Activated naive CD8-positive, alpha-beta T cell treated with anti-CD3 and anti-CD28 coated beads, Interleukin-2, amount 10 ng/mL, durations not matched to agents 7 days and 5 days (primary cell): ENCODE measurements at regions not wholly inside any gene's neighbourhood (a gene's known extent, or its start where the extent isn't known, plus 50 kb on each side); places are given as distances from the start of the nearest gene placed in this dataset.

ENCODE experiments used
- ATAC-seq: fragments of 150-1000 bp; cut with Tn5 transposase; one replicate; pipeline ENCODE4 v1.10.0; 2021; ENCODE audit warnings: low read depth, moderate library complexity
- POLR2A ChIA-PET: fragments of 350-600 bp; sonication (Branson Sonifier 250); formaldehyde crosslinking; loops from one replicate; lab custom pipeline; 2021; ENCODE audit warnings: antibody characterized with exemption; lab: Charles Lee
- DNase-seq: peaks from one replicate; pipeline ENCODE4 v3.0.0; 2021
- H3K27ac Mint-ChIP-seq: one replicate; pipeline ENCODE4 v1.8.0; 2022; ENCODE audit warnings: mild to moderate bottlenecking, mixed read lengths
- H3K27me3 Mint-ChIP-seq: one replicate; pipeline ENCODE4 v1.8.0; 2022; ENCODE audit warnings: mild to moderate bottlenecking, moderate library complexity, mixed read lengths
- H3K36me3 Mint-ChIP-seq: one replicate; pipeline ENCODE4 v1.8.0; 2021; ENCODE audit warnings: mild to moderate bottlenecking, mixed read lengths
- H3K4me1 Mint-ChIP-seq: one replicate; pipeline ENCODE4 v1.8.0; 2021; ENCODE audit warnings: mixed read lengths
- H3K4me3 Mint-ChIP-seq: one replicate; pipeline ENCODE4 v1.8.0; 2022; ENCODE audit warnings: mild to moderate bottlenecking, moderate library complexity, mixed read lengths
- H3K9me3 Mint-ChIP-seq: one replicate; pipeline ENCODE4 v1.8.0; 2021; ENCODE audit warnings: mixed read lengths

GRCh38 chr2:58540681-58541080, 299.6 kb upstream of the FANCL start:
- H3K4me1 Mint-ChIP-seq = no peaks in the 10 kb centered on the region
- POLR2A ChIA-PET = no interaction called here
- H3K9me3 Mint-ChIP-seq = no peaks in the 10 kb centered on the region
- no peak overlapping the region for H3K4me3 Mint-ChIP-seq
- peaks cover 3% of the 10 kb centered on the region for H3K27me3 Mint-ChIP-seq
- no peak overlapping the region for H3K27ac Mint-ChIP-seq
- DNase-seq = no peak
- no peak for ATAC-seq
- no peaks in the 10 kb centered on the region for H3K36me3 Mint-ChIP-seq

GRCh38 chr2:58539973-58540372, 298.8 kb upstream of the FANCL start:
- Mint-ChIP-seq H3K9me3 (no peaks in the 10 kb centered on the region), H3K27ac (no peak overlapping the region), H3K36me3 (no peaks in the 10 kb centered on the region), H3K27me3 (peaks cover 3% of the 10 kb centered on the region), H3K4me3 (no peak overlapping the region), H3K4me1 (no peaks in the 10 kb centered on the region)
- POLR2A ChIA-PET = no interaction called here
- DNase-seq (no peak), ATAC-seq (no peak)

- H3K4me3 Mint-ChIP-seq = no peak overlapping the region
- H3K27ac Mint-ChIP-seq = no peak overlapping the region
- POLR2A ChIA-PET = no interaction called here
- H3K36me3 Mint-ChIP-seq = no peaks in the 10 kb centered on the region
- ATAC-seq (no peak), DNase-seq (no peak)
- no peaks in the 10 kb centered on the region for H3K4me1 Mint-ChIP-seq
- no peaks in the 10 kb centered on the region for H3K9me3 Mint-ChIP-seq
- peaks cover 7% of the 10 kb centered on the region for H3K27me3 Mint-ChIP-seq
These were observed 294.9 kb upstream of the FANCL start for GRCh38 chr2:58535990-58536389.

- Mint-ChIP-seq H3K27me3 (peaks cover 3% of the 10 kb centered on the region), H3K9me3 (no peaks in the 10 kb centered on the region), H3K4me1 (no peaks in the 10 kb centered on the region), H3K27ac (no peak overlapping the region), H3K4me3 (no peak overlapping the region), H3K36me3 (no peaks in the 10 kb centered on the region)
- DNase-seq (no peak), ATAC-seq (no peak)
- POLR2A ChIA-PET = no interaction called here
These were observed 294.1 kb upstream of the FANCL start for GRCh38 chr2:58535182-58535581.

- peaks cover 3% of the 10 kb centered on the region for H3K27me3 Mint-ChIP-seq
- no peak overlapping the region for H3K4me3 Mint-ChIP-seq
- ATAC-seq (no peak), DNase-seq (no peak)
- no peak overlapping the region for H3K27ac Mint-ChIP-seq
- POLR2A ChIA-PET = no interaction called here
- no peaks in the 10 kb centered on the region for H3K36me3 Mint-ChIP-seq
- no peaks in the 10 kb centered on the region for H3K4me1 Mint-ChIP-seq
- H3K9me3 Mint-ChIP-seq = no peaks in the 10 kb centered on the region
These were observed 292.3 kb upstream of the FANCL start for GRCh38 chr2:58533376-58533775.

GRCh38 chr2:58532641-58533040, 291.5 kb upstream of the FANCL start:
- DNase-seq (no peak), ATAC-seq (no peak)
- no peak overlapping the region for H3K27ac Mint-ChIP-seq
- no peaks in the 10 kb centered on the region for H3K4me1 Mint-ChIP-seq
- no peak overlapping the region for H3K4me3 Mint-ChIP-seq
- POLR2A ChIA-PET = no interaction called here
- H3K27me3 Mint-ChIP-seq = peaks cover 3% of the 10 kb centered on the region
- H3K9me3 Mint-ChIP-seq = no peaks in the 10 kb centered on the region
- H3K36me3 Mint-ChIP-seq = no peaks in the 10 kb centered on the region

- no peaks in the 10 kb centered on the region for H3K9me3 Mint-ChIP-seq
- H3K36me3 Mint-ChIP-seq = no peaks in the 10 kb centered on the region
- no peak overlapping the region for H3K4me3 Mint-ChIP-seq
- DNase-seq (no peak), ATAC-seq (no peak)
- H3K27ac Mint-ChIP-seq = no peak overlapping the region
- POLR2A ChIA-PET = no interaction called here
- no peaks in the 10 kb centered on the region for H3K4me1 Mint-ChIP-seq
- H3K27me3 Mint-ChIP-seq = peaks cover 2% of the 10 kb centered on the region
These were observed 286.5 kb upstream of the FANCL start for GRCh38 chr2:58527647-58528046.

- no peak overlapping the region for H3K27ac Mint-ChIP-seq
These were observed 280.9 kb upstream of the FANCL start for GRCh38 chr2:58521803-58522554.

GRCh38 chr2:58520903-58521302, 279.8 kb upstream of the FANCL start:
- no peak for ATAC-seq
- Mint-ChIP-seq H3K4me3 (no peak overlapping the region), H3K27me3 (peaks cover 13% of the 10 kb centered on the region), H3K4me1 (no peaks in the 10 kb centered on the region), H3K27ac (no peak overlapping the region), H3K9me3 (no peaks in the 10 kb centered on the region), H3K36me3 (no peaks in the 10 kb centered on the region)
- POLR2A ChIA-PET = no interaction called here
- DNase-seq = no peak

More at GRCh38 chr2:58521803-58522554, 280.9 kb upstream of the FANCL start:
- no peaks in the 10 kb centered on the region for H3K9me3 Mint-ChIP-seq
- H3K36me3 Mint-ChIP-seq = no peaks in the 10 kb centered on the region
- ATAC-seq (no peak), DNase-seq (no peak)
- H3K27me3 Mint-ChIP-seq = peaks cover 16% of the 10 kb centered on the region
- no peaks in the 10 kb centered on the region for H3K4me1 Mint-ChIP-seq
- no peak overlapping the region for H3K4me3 Mint-ChIP-seq
- POLR2A ChIA-PET = no interaction called here

- Mint-ChIP-seq H3K27me3 (peaks cover 13% of the 10 kb centered on the region), H3K27ac (no peak overlapping the region), H3K4me1 (no peaks in the 10 kb centered on the region), H3K36me3 (no peaks in the 10 kb centered on the region), H3K9me3 (no peaks in the 10 kb centered on the region), H3K4me3 (no peak overlapping the region)
- POLR2A ChIA-PET = no interaction called here
- no peak for DNase-seq
- ATAC-seq = no peak
These were observed 276.8 kb upstream of the FANCL start for GRCh38 chr2:58517881-58518280.

- ATAC-seq (no peak), DNase-seq (no peak)
- no peak overlapping the region for H3K4me3 Mint-ChIP-seq
- H3K36me3 Mint-ChIP-seq = no peaks in the 10 kb centered on the region
- H3K4me1 Mint-ChIP-seq = no peaks in the 10 kb centered on the region
- no peak overlapping the region for H3K27ac Mint-ChIP-seq
- peaks cover 13% of the 10 kb centered on the region for H3K27me3 Mint-ChIP-seq
- POLR2A ChIA-PET = no interaction called here
- no peaks in the 10 kb centered on the region for H3K9me3 Mint-ChIP-seq
These were observed 275.6 kb upstream of the FANCL start for GRCh38 chr2:58516695-58517094.

GRCh38 chr2:58515827-58516573, 274.9 kb upstream of the FANCL start:
- Mint-ChIP-seq H3K4me3 (no peak overlapping the region), H3K27ac (no peak overlapping the region), H3K27me3 (peaks cover 9% of the 10 kb centered on the region), H3K36me3 (no peaks in the 10 kb centered on the region), H3K9me3 (no peaks in the 10 kb centered on the region), H3K4me1 (no peaks in the 10 kb centered on the region)
- ATAC-seq = peak; percentile 56
- no peak for DNase-seq
- POLR2A ChIA-PET = no interaction called here

GRCh38 chr2:58514252-58514651, 273.1 kb upstream of the FANCL start:
- no peaks in the 10 kb centered on the region for H3K4me1 Mint-ChIP-seq
- DNase-seq = no peak
- no peak for ATAC-seq
- POLR2A ChIA-PET = no interaction called here
- no peaks in the 10 kb centered on the region for H3K27me3 Mint-ChIP-seq
- H3K4me3 Mint-ChIP-seq = no peak overlapping the region
- H3K27ac Mint-ChIP-seq = no peak overlapping the region
- no peaks in the 10 kb centered on the region for H3K9me3 Mint-ChIP-seq
- no peaks in the 10 kb centered on the region for H3K36me3 Mint-ChIP-seq

GRCh38 chr2:58512878-58513277, 271.8 kb upstream of the FANCL start:
- Mint-ChIP-seq H3K27me3 (peaks cover 2% of the 10 kb centered on the region), H3K9me3 (no peaks in the 10 kb centered on the region), H3K36me3 (no peaks in the 10 kb centered on the region), H3K4me3 (no peak overlapping the region), H3K27ac (no peak overlapping the region), H3K4me1 (no peaks in the 10 kb centered on the region)
- ATAC-seq = no peak
- DNase-seq = no peak
- POLR2A ChIA-PET = no interaction called here
